A549 (cell line): ENCODE measurements at regions not wholly inside any gene's neighbourhood (a gene's known extent, or its start where the extent isn't known, plus 50 kb on each side); places are given as distances from the start of the nearest gene placed in this dataset.

ENCODE experiments used
- ATAC-seq, 2 experiments: fragments of 200-7000 bp in 1 of 2; fragments of >200 bp in 1 of 2; cut with Nextera tagmentation in 1 of 2; cut with Tn5 transposase in 1 of 2; 3 replicates each; pipeline versions ENCODE4 v1.8.0 to v1.9.1; 2018 to 2020; ENCODE audit warnings: mild to moderate bottlenecking in 1 of 2, moderate library complexity in 1 of 2
- CTCF ChIA-PET: fragments of 300-600 bp; sonication (Branson Sonifier 250); formaldehyde crosslinking; extraction: SDS; loops from one replicate; lab custom pipeline; 2021; ENCODE audit warnings: antibody characterized with exemption, inconsistent platforms; lab: Yijun Ruan, JAX
- POLR2A ChIA-PET: fragments of 350-600 bp; formaldehyde crosslinking; extraction: SDS; loops from one replicate; lab custom pipeline; 2021; ENCODE audit warnings: antibody characterized with exemption, inconsistent platforms; lab: Yijun Ruan, JAX
- DNase-seq, 2 experiments: peaks; one replicate each; pipeline versions ENCODE4 v3.0.0 to v3.0.0-alpha.2; 2011 to 2016; ENCODE audit warnings: low read depth in 1 of 2, low spot score in 1 of 2
- FAIRE-seq: peaks from 2 replicates; lab custom pipeline; 2011; peaks lifted over from hg19 to GRCh38; lab: Jason Lieb, UNC
- H3K27ac ChIP-seq, 2 experiments: fragments of >200 bp; sonication (Bioruptor Twin); formaldehyde crosslinking; 3 replicates each; pipeline ENCODE4 v1.5.1; 2016 to 2017
- H3K4me1 ChIP-seq: fragments of >200 bp; sonication (Bioruptor Twin); formaldehyde crosslinking; 3 replicates; pipeline ENCODE4 v1.6.1; 2016
- H3K4me2 ChIP-seq: fragments of >200 bp; sonication (Bioruptor Twin); formaldehyde crosslinking; 3 replicates; pipeline ENCODE4 v1.6.1; 2016
- H3K4me3 ChIP-seq: fragments of >200 bp; sonication (Bioruptor Twin); formaldehyde crosslinking; 3 replicates; pipeline ENCODE4 v1.5.1; 2016
- H3K9me3 ChIP-seq: fragments of >200 bp; sonication (Bioruptor Twin); formaldehyde crosslinking; 3 replicates; pipeline ENCODE4 v1.6.1; 2016
- BHLHE40 ChIP-seq: IDR thresholded peaks from 2 replicates; pipeline ENCODE4 v1.6.1; 2012; ENCODE audit warnings: low read depth, low read length, inconsistent platforms
- CBX2 ChIP-seq: fragments of 200-600 bp; sonication (generic); IDR thresholded peaks from 2 replicates; pipeline ENCODE4 v1.6.1; 2016; ENCODE audit warnings: low read depth, mild to moderate bottlenecking, borderline replicate concordance
- CBX8 ChIP-seq: fragments of 200-600 bp; sonication (generic); IDR thresholded peaks from 2 replicates; pipeline ENCODE4 v1.6.1; 2016
- CHD2 ChIP-seq: fragments of 150-350 bp; IDR thresholded peaks from 2 replicates; pipeline ENCODE4 v1.6.1; 2014; ENCODE audit warnings: low read length; ENCODE audit not compliant: partially characterized antibody
- EHMT2 ChIP-seq: fragments of 200-600 bp; sonication (generic); IDR thresholded peaks from 2 replicates; pipeline ENCODE4 v1.6.1; 2016; ENCODE audit warnings: antibody characterized with exemption, low read depth, mild to moderate bottlenecking, moderate library complexity
- FOSL2 ChIP-seq, 2 experiments: fragments of 450-650 bp in 1 of 2; fragments of >200 bp in 1 of 2; sonication (Bioruptor Twin) in 1 of 2; formaldehyde crosslinking; IDR thresholded peaks; 2 replicates each; pipeline versions ENCODE4 v1.5.0 to v1.6.1; 2016 to 2020; ENCODE audit warnings: mild to moderate bottlenecking in 1 of 2, moderate library complexity in 1 of 2
- HDAC2 ChIP-seq: fragments of 200-600 bp; sonication (generic); IDR thresholded peaks from 2 replicates; pipeline ENCODE4 v1.6.1; 2016
- HEYL ChIP-seq: fragments of 250-450 bp; sonication (Bioruptor Pico); IDR thresholded peaks from 2 replicates; pipeline ENCODE4 v1.8.0; 2021; ENCODE audit warnings: mild to moderate bottlenecking, moderate library complexity
- HOXA7 ChIP-seq: fragments of 250-450 bp; sonication (Bioruptor Pico); IDR thresholded peaks from 2 replicates; pipeline ENCODE4 v1.5.0; 2020; ENCODE audit warnings: mild to moderate bottlenecking, moderate library complexity
- HOXB13 ChIP-seq: fragments of 250-450 bp; sonication (Bioruptor Pico); IDR thresholded peaks from 2 replicates; pipeline ENCODE4 v1.5.0; 2020; ENCODE audit warnings: low read depth, mild to moderate bottlenecking, moderate library complexity
- JUN ChIP-seq, 2 experiments: fragments of >200 bp; sonication (Bioruptor Twin); formaldehyde crosslinking; IDR thresholded peaks; 2 replicates in 1 of 2; 3 replicates in 1 of 2; pipeline ENCODE4 v1.6.1; 2016 to 2017
- JUNB ChIP-seq: fragments of >200 bp; sonication (Bioruptor Twin); formaldehyde crosslinking; IDR thresholded peaks from 2 replicates; pipeline ENCODE4 v1.6.1; 2016
- MAZ ChIP-seq: fragments of 150-350 bp; IDR thresholded peaks from 2 replicates; pipeline ENCODE4 v1.6.1; 2014; ENCODE audit warnings: antibody characterized with exemption, low read depth, low read length, borderline replicate concordance
- MYC ChIP-seq: IDR thresholded peaks from 2 replicates; pipeline ENCODE4 v1.6.1; 2012; ENCODE audit warnings: mild to moderate bottlenecking, inconsistent platforms, low read length, improper control_type of control experiment, borderline replicate concordance
- PHF8 ChIP-seq: fragments of 200-600 bp; sonication (generic); IDR thresholded peaks from 2 replicates; pipeline ENCODE4 v1.6.1; 2016; ENCODE audit warnings: low read depth, mild to moderate bottlenecking, antibody characterized with exemption, moderate library complexity, borderline replicate concordance
- RARB ChIP-seq: fragments of 250-450 bp; sonication (Bioruptor Pico); IDR thresholded peaks from 2 replicates; pipeline ENCODE4 v1.8.0; 2021; ENCODE audit warnings: mild to moderate bottlenecking, moderate library complexity
- RCOR1 ChIP-seq: fragments of 150-350 bp; IDR thresholded peaks from 2 replicates; pipeline ENCODE4 v1.6.1; 2014; ENCODE audit warnings: antibody characterized with exemption, low read length, low read depth
- TFCP2L1 ChIP-seq: fragments of 250-450 bp; sonication (Bioruptor Pico); IDR thresholded peaks from 2 replicates; pipeline ENCODE4 v1.5.0; 2021; ENCODE audit warnings: mild to moderate bottlenecking
- ZFP36 ChIP-seq: fragments of 450-650 bp; IDR thresholded peaks from 2 replicates; pipeline ENCODE4 v1.6.1; 2014; ENCODE audit warnings: borderline replicate concordance; ENCODE audit not compliant: partially characterized antibody
- ZSCAN20 ChIP-seq: fragments of 250-450 bp; sonication (Bioruptor Pico); IDR thresholded peaks from 2 replicates; pipeline ENCODE4 v1.8.0; 2022; ENCODE audit warnings: mild to moderate bottlenecking, moderate library complexity
- WGBS: methylation state at CpG from one replicate; pipeline ENCODE4 v1.1.6; 2017; ENCODE audit errors: missing lambda C conversion rate; 5-methylcytosine and 5-hydroxymethylcytosine counted together
- TF ChIP-seq, protein P1 (sequence below): fragments of 250-450 bp; sonication (Bioruptor Pico); IDR thresholded peaks from 2 replicates; pipeline ENCODE4 v1.5.0; 2020; ENCODE audit warnings: low read depth, mild to moderate bottlenecking, moderate library complexity
- TF ChIP-seq, protein P2 (sequence below): fragments of 150-350 bp; IDR thresholded peaks from 2 replicates; pipeline ENCODE4 v1.6.1; 2014; ENCODE audit warnings: low read depth, mild to moderate bottlenecking, low read length
- TF ChIP-seq, protein P3 (sequence below): IDR thresholded peaks from 2 replicates; pipeline ENCODE4 v1.6.1; 2012
- TF ChIP-seq, protein P4 (sequence below): fragments of 250-450 bp; sonication (Bioruptor Pico); IDR thresholded peaks from 2 replicates; pipeline ENCODE4 v1.5.0; 2021; ENCODE audit warnings: mild to moderate bottlenecking, moderate library complexity, borderline replicate concordance
- TF ChIP-seq, protein P5 (sequence below): fragments of >200 bp; sonication (Bioruptor Twin); formaldehyde crosslinking; IDR thresholded peaks from 3 replicates; pipeline ENCODE4 v1.6.1; 2016
- TF ChIP-seq, protein P6 (sequence below): IDR thresholded peaks from 2 replicates; pipeline ENCODE4 v1.6.1; 2012; ENCODE audit warnings: low read depth, borderline replicate concordance

DNA sequence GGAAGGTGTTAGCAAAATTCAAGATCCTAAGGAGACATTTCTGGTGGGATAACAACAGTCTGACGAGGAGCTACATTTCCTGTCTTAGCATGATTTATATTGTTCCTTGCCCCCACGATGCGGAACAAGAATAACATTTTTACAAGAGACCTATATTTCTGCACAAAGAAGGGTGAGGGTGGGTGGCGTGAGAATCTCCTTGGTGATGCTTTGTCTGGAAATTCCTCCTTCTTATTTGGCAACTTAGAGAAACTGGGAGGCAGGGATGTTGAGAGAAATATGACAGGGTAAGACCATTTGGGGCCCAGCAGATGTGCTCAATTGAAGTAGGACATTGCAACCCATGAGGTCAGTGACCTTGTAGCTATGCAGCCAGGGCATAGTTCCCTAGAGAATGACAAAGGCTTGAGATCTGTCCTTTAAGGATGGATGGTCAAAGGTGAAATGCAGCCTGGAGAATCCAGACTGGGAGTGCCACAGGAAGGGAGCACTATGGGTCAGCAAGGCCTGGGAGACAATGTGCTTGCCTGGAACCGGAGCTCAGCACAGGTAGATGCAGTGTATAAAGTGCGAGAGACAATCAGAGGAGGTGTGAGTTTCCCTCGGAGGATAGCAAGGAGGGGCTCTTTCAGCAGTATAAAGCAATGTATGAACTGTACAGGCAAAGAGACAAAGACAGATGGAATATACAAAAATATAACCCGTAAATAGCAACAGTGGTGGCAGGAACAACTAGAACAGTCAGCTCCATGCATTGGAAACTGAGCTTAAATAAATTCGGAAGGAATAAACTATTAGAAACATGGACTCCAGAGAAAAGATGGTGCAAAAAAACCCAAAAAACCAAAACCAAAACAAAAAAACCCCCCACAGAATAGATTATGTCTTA lies 317.6 kb upstream of the TBL1XR1 start:
- Histone ChIP-seq H3K4me1 (0 out of 3 replicates have a peak, but pooled peaks cover 4% of the 10 kb centered on the region), H3K4me2 (no peak overlapping the region), H3K9me3 (no peaks in the 10 kb centered on the region), H3K4me3 (no peak overlapping the region), H3K27ac (no peak overlapping the region)
- ChIA-PET CTCF (no interaction called here), POLR2A (no interaction called here)
- ATAC-seq: no peak
- TF ChIP-seq, protein P1, sequence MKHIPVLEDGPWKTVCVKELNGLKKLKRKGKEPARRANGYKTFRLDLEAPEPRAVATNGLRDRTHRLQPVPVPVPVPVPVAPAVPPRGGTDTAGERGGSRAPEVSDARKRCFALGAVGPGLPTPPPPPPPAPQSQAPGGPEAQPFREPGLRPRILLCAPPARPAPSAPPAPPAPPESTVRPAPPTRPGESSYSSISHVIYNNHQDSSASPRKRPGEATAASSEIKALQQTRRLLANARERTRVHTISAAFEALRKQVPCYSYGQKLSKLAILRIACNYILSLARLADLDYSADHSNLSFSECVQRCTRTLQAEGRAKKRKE (CRISPR knock-in tag): no peak
- TF ChIP-seq JUN (IDR thresholded peaks at IDR 0.05): no peak
- TF ChIP-seq MAZ: no peak
- no peak for TF ChIP-seq HOXB13 (CRISPR knock-in tag)
- no peak for TF ChIP-seq ZFP36
- TF ChIP-seq, protein P2, sequence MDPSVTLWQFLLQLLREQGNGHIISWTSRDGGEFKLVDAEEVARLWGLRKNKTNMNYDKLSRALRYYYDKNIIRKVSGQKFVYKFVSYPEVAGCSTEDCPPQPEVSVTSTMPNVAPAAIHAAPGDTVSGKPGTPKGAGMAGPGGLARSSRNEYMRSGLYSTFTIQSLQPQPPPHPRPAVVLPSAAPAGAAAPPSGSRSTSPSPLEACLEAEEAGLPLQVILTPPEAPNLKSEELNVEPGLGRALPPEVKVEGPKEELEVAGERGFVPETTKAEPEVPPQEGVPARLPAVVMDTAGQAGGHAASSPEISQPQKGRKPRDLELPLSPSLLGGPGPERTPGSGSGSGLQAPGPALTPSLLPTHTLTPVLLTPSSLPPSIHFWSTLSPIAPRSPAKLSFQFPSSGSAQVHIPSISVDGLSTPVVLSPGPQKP: no peak
- TF ChIP-seq RARB (CRISPR knock-in tag): no peak
- TF ChIP-seq, protein P3, sequence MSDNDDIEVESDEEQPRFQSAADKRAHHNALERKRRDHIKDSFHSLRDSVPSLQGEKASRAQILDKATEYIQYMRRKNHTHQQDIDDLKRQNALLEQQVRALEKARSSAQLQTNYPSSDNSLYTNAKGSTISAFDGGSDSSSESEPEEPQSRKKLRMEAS: no peak
- TF ChIP-seq EHMT2: no peak
- TF ChIP-seq HOXA7 (CRISPR knock-in tag): no peak
- no peak for DNase-seq
- FAIRE-seq: no peak
- 90% methylated on average over 9 of the region's 9 CpGs for WGBS

DNA sequence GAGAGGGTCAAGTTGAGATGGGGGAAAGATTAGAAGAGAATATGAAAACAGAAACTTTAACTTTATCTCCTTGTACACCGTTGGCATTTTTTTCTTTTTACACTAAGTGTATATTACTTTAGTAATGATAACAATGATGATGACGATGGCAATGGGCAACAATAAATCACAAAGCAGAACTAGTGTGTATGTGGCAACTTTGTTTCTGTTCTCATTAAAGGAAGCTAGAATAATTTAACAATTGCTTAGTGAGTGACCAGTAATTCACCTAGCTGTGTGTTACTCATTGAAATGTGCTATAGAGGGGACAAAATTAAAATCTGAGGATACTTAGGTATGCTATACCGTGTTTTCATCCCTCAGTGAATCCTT lies 318.5 kb upstream of the TBL1XR1 start:
- POLR2A ChIA-PET: no interaction called here
- WGBS: 79% methylated on average over 3 of the region's 3 CpGs
- Histone ChIP-seq H3K27ac (no peak overlapping the region), H3K4me2 (no peak overlapping the region), H3K9me3 (no peaks in the 10 kb centered on the region), H3K4me3 (no peak overlapping the region), H3K4me1 (no peaks in the 10 kb centered on the region)
- CTCF ChIA-PET: no interaction called here
- no peak for ATAC-seq
- no peak for DNase-seq
- TF ChIP-seq MYC (no peak), ZSCAN20 (CRISPR knock-in tag) (no peak), HEYL (CRISPR knock-in tag) (no peak), ZFP36 (no peak), CBX2 (no peak), PHF8 (no peak), CBX8 (no peak), TFCP2L1 (CRISPR knock-in tag) (no peak), BHLHE40 (no peak), HDAC2 (no peak), FOSL2 (IDR thresholded peaks at IDR 0.05) (no peak), FOSL2 (CRISPR knock-in tag; IDR thresholded peaks at IDR 0.05) (no peak), RCOR1 (no peak), CHD2 (no peak), JUNB (no peak)
- TF ChIP-seq, protein P2: no peak
- TF ChIP-seq, protein P4, sequence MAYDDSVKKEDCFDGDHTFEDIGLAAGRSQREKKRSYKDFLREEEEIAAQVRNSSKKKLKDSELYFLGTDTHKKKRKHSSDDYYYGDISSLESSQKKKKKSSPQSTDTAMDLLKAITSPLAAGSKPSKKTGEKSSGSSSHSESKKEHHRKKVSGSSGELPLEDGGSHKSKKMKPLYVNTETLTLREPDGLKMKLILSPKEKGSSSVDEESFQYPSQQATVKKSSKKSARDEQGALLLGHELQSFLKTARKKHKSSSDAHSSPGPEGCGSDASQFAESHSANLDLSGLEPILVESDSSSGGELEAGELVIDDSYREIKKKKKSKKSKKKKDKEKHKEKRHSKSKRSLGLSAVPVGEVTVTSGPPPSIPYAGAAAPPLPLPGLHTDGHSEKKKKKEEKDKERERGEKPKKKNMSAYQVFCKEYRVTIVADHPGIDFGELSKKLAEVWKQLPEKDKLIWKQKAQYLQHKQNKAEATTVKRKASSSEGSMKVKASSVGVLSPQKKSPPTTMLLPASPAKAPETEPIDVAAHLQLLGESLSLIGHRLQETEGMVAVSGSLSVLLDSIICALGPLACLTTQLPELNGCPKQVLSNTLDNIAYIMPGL (CRISPR knock-in tag): no peak
- TF ChIP-seq, protein P5, sequence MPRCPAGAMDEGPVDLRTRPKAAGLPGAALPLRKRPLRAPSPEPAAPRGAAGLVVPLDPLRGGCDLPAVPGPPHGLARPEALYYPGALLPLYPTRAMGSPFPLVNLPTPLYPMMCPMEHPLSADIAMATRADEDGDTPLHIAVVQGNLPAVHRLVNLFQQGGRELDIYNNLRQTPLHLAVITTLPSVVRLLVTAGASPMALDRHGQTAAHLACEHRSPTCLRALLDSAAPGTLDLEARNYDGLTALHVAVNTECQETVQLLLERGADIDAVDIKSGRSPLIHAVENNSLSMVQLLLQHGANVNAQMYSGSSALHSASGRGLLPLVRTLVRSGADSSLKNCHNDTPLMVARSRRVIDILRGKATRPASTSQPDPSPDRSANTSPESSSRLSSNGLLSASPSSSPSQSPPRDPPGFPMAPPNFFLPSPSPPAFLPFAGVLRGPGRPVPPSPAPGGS: no peak
- TF ChIP-seq, protein P6, sequence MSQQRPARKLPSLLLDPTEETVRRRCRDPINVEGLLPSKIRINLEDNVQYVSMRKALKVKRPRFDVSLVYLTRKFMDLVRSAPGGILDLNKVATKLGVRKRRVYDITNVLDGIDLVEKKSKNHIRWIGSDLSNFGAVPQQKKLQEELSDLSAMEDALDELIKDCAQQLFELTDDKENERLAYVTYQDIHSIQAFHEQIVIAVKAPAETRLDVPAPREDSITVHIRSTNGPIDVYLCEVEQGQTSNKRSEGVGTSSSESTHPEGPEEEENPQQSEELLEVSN: no peak
- no peak for FAIRE-seq
